Esophagus squamous epithelium (tissue), 4 donors: ENCODE measurements at regions not wholly inside any gene's neighbourhood (a gene's known extent, or its start where the extent isn't known, plus 50 kb on each side); places are given as distances from the start of the nearest gene placed in this dataset.

ENCODE experiments used
- POLR2A ChIP-seq, 4 donors: fragments of 450-650 bp; IDR thresholded peaks; one replicate each; pipeline ENCODE4 v1.6.1; 2017; ENCODE audit warnings: antibody characterized with exemption in 4 of 4, mild to moderate bottlenecking in 4 of 4, moderate library complexity in 3 of 4
- TF ChIP-seq, protein P1 (sequence below), 6 experiments: fragments of 450-650 bp in 4 of 6; fragments of 200-600 bp in 2 of 6; sonication (generic) in 2 of 6; IDR thresholded peaks; one replicate each; pipeline ENCODE4 v1.5.1; 2016 to 2019; ENCODE audit warnings: antibody characterized with exemption in 6 of 6, mild to moderate bottlenecking in 4 of 6, moderate library complexity in 4 of 6

GRCh38 chr10:4527281-4527970, 298.6 kb upstream of the AKR1E2 start:
- TF ChIP-seq, protein P1, sequence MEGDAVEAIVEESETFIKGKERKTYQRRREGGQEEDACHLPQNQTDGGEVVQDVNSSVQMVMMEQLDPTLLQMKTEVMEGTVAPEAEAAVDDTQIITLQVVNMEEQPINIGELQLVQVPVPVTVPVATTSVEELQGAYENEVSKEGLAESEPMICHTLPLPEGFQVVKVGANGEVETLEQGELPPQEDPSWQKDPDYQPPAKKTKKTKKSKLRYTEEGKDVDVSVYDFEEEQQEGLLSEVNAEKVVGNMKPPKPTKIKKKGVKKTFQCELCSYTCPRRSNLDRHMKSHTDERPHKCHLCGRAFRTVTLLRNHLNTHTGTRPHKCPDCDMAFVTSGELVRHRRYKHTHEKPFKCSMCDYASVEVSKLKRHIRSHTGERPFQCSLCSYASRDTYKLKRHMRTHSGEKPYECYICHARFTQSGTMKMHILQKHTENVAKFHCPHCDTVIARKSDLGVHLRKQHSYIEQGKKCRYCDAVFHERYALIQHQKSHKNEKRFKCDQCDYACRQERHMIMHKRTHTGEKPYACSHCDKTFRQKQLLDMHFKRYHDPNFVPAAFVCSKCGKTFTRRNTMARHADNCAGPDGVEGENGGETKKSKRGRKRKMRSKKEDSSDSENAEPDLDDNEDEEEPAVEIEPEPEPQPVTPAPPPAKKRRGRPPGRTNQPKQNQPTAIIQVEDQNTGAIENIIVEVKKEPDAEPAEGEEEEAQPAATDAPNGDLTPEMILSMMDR (IDR thresholded peaks at IDR 0.05): no peak
- no peak for TF ChIP-seq POLR2A (IDR thresholded peaks at IDR 0.05)
